ENCODE measurements at regions not wholly inside any gene's neighbourhood (a gene's known extent, or its start where the extent isn't known, plus 50 kb on each side); places are given as distances from the start of the nearest gene placed in this dataset.

DNA sequence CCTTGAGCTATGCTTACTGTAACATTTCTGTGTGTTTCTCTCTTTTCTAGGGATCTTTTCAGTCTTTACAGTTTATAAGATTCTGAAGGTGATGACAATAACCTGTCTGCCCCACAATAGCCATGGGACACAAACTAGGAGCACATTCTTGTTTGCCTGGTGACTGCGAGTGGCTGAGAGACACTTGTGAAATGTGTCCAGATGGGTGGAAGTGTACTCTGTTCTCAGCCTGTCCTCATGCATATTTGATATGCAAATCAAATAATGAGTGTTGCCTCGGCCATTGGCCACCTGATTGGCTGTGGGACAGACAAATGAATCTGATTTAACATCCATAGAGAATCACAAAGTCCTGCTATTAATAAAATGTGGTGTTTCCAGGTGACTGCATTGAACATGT, 246.2 kb downstream of the HNMT start:
- no peak for DNase-seq (ENCODE audit: low read depth)
- TF ChIP-seq, protein P1, sequence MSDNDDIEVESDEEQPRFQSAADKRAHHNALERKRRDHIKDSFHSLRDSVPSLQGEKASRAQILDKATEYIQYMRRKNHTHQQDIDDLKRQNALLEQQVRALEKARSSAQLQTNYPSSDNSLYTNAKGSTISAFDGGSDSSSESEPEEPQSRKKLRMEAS (IDR thresholded peaks at IDR 0.05; ENCODE audit: low read depth, low read length) = no peak
- no peak for TF ChIP-seq POLR2A (IDR thresholded peaks at IDR 0.05; ENCODE audit: extremely low read depth, insufficient read length)
- TF ChIP-seq, protein P2, sequence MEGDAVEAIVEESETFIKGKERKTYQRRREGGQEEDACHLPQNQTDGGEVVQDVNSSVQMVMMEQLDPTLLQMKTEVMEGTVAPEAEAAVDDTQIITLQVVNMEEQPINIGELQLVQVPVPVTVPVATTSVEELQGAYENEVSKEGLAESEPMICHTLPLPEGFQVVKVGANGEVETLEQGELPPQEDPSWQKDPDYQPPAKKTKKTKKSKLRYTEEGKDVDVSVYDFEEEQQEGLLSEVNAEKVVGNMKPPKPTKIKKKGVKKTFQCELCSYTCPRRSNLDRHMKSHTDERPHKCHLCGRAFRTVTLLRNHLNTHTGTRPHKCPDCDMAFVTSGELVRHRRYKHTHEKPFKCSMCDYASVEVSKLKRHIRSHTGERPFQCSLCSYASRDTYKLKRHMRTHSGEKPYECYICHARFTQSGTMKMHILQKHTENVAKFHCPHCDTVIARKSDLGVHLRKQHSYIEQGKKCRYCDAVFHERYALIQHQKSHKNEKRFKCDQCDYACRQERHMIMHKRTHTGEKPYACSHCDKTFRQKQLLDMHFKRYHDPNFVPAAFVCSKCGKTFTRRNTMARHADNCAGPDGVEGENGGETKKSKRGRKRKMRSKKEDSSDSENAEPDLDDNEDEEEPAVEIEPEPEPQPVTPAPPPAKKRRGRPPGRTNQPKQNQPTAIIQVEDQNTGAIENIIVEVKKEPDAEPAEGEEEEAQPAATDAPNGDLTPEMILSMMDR (IDR thresholded peaks at IDR 0.05; ENCODE audit: low read depth, low read length) = no peak
- no peak for TF ChIP-seq MYC (IDR thresholded peaks at IDR 0.05; ENCODE audit: low read depth, low read length)
- no peak overlapping the region for H3K4me3 ChIP-seq (ENCODE audit: low read depth, low read length)

DNA sequence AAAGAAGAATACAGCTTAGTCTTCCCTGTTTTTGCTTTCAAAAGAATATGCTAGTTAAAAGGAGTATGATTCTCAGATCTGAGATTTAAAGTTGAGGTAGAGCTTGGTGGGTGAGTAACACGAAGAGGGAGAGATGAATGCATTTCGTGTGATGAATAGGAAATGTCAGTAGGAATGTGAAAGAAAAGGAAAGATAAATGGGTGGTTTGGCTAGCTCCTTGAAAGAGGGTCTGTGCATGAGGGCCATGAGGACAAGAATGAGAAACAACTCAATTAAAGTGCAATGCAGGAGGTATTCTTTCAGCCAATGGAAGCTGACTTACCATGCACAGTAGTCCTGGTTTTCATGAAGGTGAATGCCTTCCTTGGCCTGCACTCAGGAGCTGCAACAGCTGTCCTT, 248.2 kb downstream of the HNMT start:
- no peak for TF ChIP-seq MYC (IDR thresholded peaks at IDR 0.05; ENCODE audit: low read depth, low read length)
- TF ChIP-seq, protein P1 (IDR thresholded peaks at IDR 0.05; ENCODE audit: low read depth, low read length) = no peak
- TF ChIP-seq POLR2A (IDR thresholded peaks at IDR 0.05; ENCODE audit: extremely low read depth, insufficient read length) = no peak
- no peak overlapping the region for H3K4me3 ChIP-seq (ENCODE audit: low read depth, low read length)
- no peak for DNase-seq (ENCODE audit: low read depth)

DNA sequence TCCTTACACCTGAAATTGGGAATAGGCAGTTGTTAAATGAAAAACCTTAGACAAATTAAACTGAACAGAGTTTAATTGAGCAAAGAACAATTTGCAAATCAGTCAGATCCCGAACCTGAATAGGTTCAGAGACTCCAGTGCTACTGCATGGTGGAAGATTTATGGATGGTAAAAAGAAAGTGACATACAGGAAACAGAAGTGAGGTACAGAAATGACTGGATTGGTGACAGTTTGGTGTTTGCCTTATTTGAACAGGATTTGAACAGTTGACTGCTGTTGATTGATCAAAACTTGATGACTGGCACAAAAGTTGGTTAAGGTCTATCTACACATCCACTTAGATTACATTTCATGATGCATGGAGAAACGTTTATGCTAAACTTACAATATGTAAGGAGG, 248.8 kb downstream of the HNMT start:
- H3K4me3 ChIP-seq (ENCODE audit: low read depth, low read length) = no peak overlapping the region
- TF ChIP-seq, protein P1 (IDR thresholded peaks at IDR 0.05; ENCODE audit: low read depth, low read length) = no peak
- TF ChIP-seq, protein P2 (IDR thresholded peaks at IDR 0.05; ENCODE audit: low read depth, low read length) = no peak
- TF ChIP-seq MYC (IDR thresholded peaks at IDR 0.05; ENCODE audit: low read depth, low read length) = no peak
- no peak for TF ChIP-seq POLR2A (IDR thresholded peaks at IDR 0.05; ENCODE audit: extremely low read depth, insufficient read length)
- DNase-seq (ENCODE audit: low read depth) = no peak

DNA sequence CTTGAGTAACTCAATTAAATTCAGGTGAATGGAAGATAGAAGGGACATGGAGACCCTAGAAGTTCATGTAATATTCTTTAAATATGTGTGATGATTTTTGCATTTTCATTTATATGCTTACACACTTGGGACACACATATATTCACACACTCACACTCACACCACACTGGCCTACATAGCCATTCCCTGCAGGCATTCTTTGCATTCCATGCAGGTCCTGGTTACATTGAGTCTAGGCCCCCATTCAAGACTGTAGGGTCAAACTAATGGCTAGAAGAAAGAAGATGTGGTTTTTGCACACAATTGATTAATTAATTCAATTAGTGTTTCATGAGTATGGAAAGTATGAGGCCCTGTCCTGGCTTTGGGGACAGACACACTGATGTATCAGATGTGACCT, 249.4 kb downstream of the HNMT start:
- no peak for DNase-seq (ENCODE audit: low read depth)
- TF ChIP-seq MYC (IDR thresholded peaks at IDR 0.05; ENCODE audit: low read depth, low read length) = no peak
- TF ChIP-seq, protein P1 (IDR thresholded peaks at IDR 0.05; ENCODE audit: low read depth, low read length) = no peak
- TF ChIP-seq POLR2A (IDR thresholded peaks at IDR 0.05; ENCODE audit: extremely low read depth, insufficient read length) = no peak
- TF ChIP-seq, protein P2 (IDR thresholded peaks at IDR 0.05; ENCODE audit: low read depth, low read length) = no peak
- no peak overlapping the region for H3K4me3 ChIP-seq (ENCODE audit: low read depth, low read length)

DNA sequence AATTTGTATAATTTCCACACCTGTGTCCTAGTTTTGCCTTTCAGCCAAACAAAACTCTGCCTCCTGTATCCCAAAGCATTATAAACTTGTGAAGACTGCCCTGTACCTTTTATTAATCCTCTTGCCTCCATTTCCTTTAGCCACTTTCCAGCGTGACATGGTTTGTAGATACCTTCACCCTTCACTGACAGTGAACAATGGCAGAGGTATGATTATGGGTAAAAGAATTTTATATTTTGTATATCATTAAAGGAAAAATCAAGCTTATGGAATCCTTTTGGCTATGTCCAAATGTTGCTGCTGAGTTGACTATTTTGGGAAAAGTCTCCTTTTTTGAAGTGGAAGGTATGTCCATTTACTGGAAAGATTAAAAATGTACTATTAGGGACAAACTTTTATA, 251.7 kb downstream of the HNMT start:
- no peak overlapping the region for H3K4me3 ChIP-seq (ENCODE audit: low read depth, low read length)
- DNase-seq (ENCODE audit: low read depth) = no peak
- TF ChIP-seq, protein P2 (IDR thresholded peaks at IDR 0.05; ENCODE audit: low read depth, low read length) = no peak
- TF ChIP-seq MYC (IDR thresholded peaks at IDR 0.05; ENCODE audit: low read depth, low read length) (no peak), POLR2A (IDR thresholded peaks at IDR 0.05; ENCODE audit: extremely low read depth, insufficient read length) (no peak)
- TF ChIP-seq, protein P1 (IDR thresholded peaks at IDR 0.05; ENCODE audit: low read depth, low read length) = no peak

DNA sequence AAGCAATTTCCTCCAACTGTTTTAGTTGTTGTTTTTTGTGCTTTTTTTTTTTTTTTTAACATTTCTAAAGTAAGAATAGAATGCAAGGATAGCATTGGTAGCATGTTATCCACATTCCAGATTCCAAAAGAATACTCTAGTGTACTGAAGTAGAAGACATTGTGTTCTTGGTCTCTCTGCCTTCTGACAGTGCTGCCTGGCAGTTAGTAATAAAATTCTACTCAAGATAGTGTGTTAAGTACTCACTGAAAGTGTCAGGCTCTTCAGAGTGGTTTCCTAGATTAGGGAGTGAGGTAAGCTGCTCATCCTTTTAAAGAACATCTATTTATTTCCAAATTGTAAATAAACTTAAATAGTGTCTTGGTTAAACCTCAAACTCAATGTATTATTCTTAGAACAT, 253.7 kb downstream of the HNMT start:
- no peak for DNase-seq (ENCODE audit: low read depth)
- no peak overlapping the region for H3K4me3 ChIP-seq (ENCODE audit: low read depth, low read length)
- TF ChIP-seq, protein P1 (IDR thresholded peaks at IDR 0.05; ENCODE audit: low read depth, low read length) = no peak
- TF ChIP-seq, protein P2 (IDR thresholded peaks at IDR 0.05; ENCODE audit: low read depth, low read length) = no peak
- TF ChIP-seq POLR2A (IDR thresholded peaks at IDR 0.05; ENCODE audit: extremely low read depth, insufficient read length) (no peak), MYC (IDR thresholded peaks at IDR 0.05; ENCODE audit: low read depth, low read length) (no peak)
